Chondrocyte (in vitro differentiated cells): ENCODE measurements at regions not wholly inside any gene's neighbourhood (a gene's known extent, or its start where the extent isn't known, plus 50 kb on each side); places are given as distances from the start of the nearest gene placed in this dataset.

ENCODE experiments used
- DNase-seq: peaks from one replicate; pipeline ENCODE4 v3.0.0; 2021; ENCODE audit warnings: mixed read lengths, low spot score
- H3K27ac Mint-ChIP-seq: one replicate; pipeline ENCODE4 v1.8.0; 2021; ENCODE audit warnings: mild to moderate bottlenecking, moderate library complexity, mixed read lengths; ENCODE audit not compliant: unreplicated experiment
- H3K27me3 Mint-ChIP-seq: 2 replicates; pipeline ENCODE4 v1.8.0; 2021; ENCODE audit warnings: low read depth, mixed read lengths
- H3K36me3 Mint-ChIP-seq: 2 replicates; pipeline ENCODE4 v1.8.0; 2021; ENCODE audit warnings: low read depth, mixed read lengths
- H3K4me1 Mint-ChIP-seq: 2 replicates; pipeline ENCODE4 v1.8.0; 2021; ENCODE audit warnings: low read depth, mild to moderate bottlenecking, mixed read lengths
- H3K4me3 Mint-ChIP-seq: one replicate; pipeline ENCODE4 v1.8.0; 2021; ENCODE audit warnings: mild to moderate bottlenecking, moderate library complexity, mixed read lengths; ENCODE audit not compliant: unreplicated experiment
- H3K9me3 Mint-ChIP-seq: 2 replicates; pipeline ENCODE4 v1.8.0; 2021; ENCODE audit warnings: low read depth, mixed read lengths
- CTCF ChIP-seq: fragments of 200-600 bp; sonication (generic); IDR thresholded peaks from 2 replicates; pipeline ENCODE4 v1.5.0; 2021; ENCODE audit warnings: antibody characterized with exemption, mild to moderate bottlenecking, moderate library complexity

- Mint-ChIP-seq H3K27ac (no peak overlapping the region), H3K9me3 (no peaks in the 10 kb centered on the region), H3K4me1 (no peaks in the 10 kb centered on the region), H3K36me3 (peaks cover 5% of the 10 kb centered on the region), H3K4me3 (no peak overlapping the region), H3K27me3 (no peaks in the 10 kb centered on the region)
- peak; percentile 86 for TF ChIP-seq CTCF
- DNase-seq: no peak
Observed at GRCh38 chr4:122309988-122310626, 68.7 kb upstream of the ADAD1 start.

GRCh38 chr4:122313006-122313646, 65.7 kb upstream of the ADAD1 start:
- Mint-ChIP-seq H3K4me1 (no peaks in the 10 kb centered on the region), H3K4me3 (no peak overlapping the region), H3K27ac (no peak overlapping the region), H3K27me3 (no peaks in the 10 kb centered on the region), H3K36me3 (peaks cover 13% of the 10 kb centered on the region), H3K9me3 (no peaks in the 10 kb centered on the region)
- TF ChIP-seq CTCF: no peak
- no peak for DNase-seq

GRCh38 chr4:122326908-122327307, 51.9 kb upstream of the ADAD1 start:
- Mint-ChIP-seq H3K27ac (no peak overlapping the region), H3K4me3 (no peak overlapping the region), H3K4me1 (peaks cover 22% of the 10 kb centered on the region), H3K27me3 (no peaks in the 10 kb centered on the region), H3K36me3 (peaks cover 15% of the 10 kb centered on the region), H3K9me3 (no peaks in the 10 kb centered on the region)
- DNase-seq: no peak
- no peak for TF ChIP-seq CTCF

DNA sequence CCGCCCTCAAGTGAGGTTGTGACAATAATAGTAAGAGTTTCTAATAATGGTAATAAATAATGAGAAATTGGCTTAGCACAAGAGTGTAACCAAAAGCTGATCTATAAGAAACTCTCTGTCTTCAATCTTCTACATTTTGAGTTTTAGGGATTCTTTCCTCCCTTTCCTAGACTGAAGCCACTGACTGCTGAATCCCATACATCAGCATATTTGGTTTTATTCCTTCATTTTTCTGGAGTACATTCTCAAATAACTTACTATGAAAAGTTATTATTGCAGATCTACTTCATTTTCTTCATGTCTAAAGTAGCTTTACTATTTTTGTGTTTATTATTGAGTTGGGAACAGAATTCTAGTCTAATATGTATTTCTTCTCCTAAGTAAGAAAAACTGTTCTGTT, 49.9 kb upstream of the ADAD1 start:
- Mint-ChIP-seq H3K4me3 (no peak overlapping the region), H3K36me3 (peaks cover 16% of the 10 kb centered on the region), H3K9me3 (no peaks in the 10 kb centered on the region), H3K4me1 (peaks cover 11% of the 10 kb centered on the region), H3K27ac (no peak overlapping the region), H3K27me3 (no peaks in the 10 kb centered on the region)
- TF ChIP-seq CTCF: no peak
- DNase-seq: no peak
